ENCODE measurements at regions not wholly inside any gene's neighbourhood (a gene's known extent, or its start where the extent isn't known, plus 50 kb on each side); places are given as distances from the start of the nearest gene placed in this dataset.

DNA sequence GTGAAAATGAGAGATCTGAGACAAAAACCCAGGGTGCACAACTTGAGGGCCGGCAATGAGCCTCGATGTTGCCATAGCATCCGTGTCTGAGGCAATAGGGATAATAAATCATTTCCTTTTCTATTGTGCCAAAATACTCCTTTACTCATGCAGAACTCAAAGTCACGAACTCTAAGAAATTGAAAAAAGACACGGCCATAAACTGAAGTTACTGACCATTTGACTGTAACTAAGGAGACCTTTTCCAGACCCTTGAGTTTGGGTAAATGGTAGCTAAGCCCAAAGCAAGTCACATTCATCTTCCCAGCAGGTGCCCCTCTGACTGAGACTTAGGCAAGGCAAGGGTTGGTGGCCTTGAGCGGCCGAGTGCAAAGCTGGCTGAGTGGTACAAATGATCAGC lies 141.2 kb upstream of the SLCO3A1 start:
- intact Hi-C loops (cut with DNase I): no loop called here
- 44 to 49% methylated on average over 5 to 7 of the region's 7 CpGs for WGBS, 2 donors
- H3K4me3 ChIP-seq: no peak overlapping the region
- no peaks in the 10 kb centered on the region for H3K4me1 ChIP-seq
- DNase-seq (no peak), ATAC-seq (no peak)
- no peaks in the 10 kb centered on the region for H3K9me3 ChIP-seq
- H3K27ac ChIP-seq: no peak overlapping the region
- H3K27me3 ChIP-seq: no peaks in the 10 kb centered on the region
- no peaks in the 10 kb centered on the region for H3K36me3 ChIP-seq (replicated peaks in 1 of 2; ENCODE audit: insufficient read depth in 1 of 2, low read depth in 2 of 2)
- no peak for TF ChIP-seq POLR2A (IDR thresholded peaks at IDR 0.05)
- TF ChIP-seq, protein P1, sequence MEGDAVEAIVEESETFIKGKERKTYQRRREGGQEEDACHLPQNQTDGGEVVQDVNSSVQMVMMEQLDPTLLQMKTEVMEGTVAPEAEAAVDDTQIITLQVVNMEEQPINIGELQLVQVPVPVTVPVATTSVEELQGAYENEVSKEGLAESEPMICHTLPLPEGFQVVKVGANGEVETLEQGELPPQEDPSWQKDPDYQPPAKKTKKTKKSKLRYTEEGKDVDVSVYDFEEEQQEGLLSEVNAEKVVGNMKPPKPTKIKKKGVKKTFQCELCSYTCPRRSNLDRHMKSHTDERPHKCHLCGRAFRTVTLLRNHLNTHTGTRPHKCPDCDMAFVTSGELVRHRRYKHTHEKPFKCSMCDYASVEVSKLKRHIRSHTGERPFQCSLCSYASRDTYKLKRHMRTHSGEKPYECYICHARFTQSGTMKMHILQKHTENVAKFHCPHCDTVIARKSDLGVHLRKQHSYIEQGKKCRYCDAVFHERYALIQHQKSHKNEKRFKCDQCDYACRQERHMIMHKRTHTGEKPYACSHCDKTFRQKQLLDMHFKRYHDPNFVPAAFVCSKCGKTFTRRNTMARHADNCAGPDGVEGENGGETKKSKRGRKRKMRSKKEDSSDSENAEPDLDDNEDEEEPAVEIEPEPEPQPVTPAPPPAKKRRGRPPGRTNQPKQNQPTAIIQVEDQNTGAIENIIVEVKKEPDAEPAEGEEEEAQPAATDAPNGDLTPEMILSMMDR (IDR thresholded peaks at IDR 0.05): no peak

DNA sequence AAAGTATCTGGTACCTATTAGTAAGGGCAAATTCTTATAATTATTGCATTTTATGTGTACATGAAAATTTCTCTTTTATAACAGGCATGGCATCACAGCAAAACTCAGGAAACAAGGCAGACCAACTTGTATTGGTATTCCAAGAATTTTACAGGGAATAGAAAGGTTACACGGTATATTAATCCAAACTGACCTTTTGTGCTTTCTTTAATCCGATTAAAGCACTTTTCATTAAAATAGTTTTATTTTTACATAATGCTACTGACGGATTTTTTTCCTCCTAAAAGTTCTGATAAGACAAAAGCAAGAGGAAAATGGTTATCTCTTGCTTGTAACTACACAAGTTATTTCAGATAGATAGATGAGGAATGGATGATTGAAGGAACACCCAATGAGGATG lies 137.0 kb upstream of the SLCO3A1 start:
- H3K9me3 ChIP-seq: no peaks in the 10 kb centered on the region
- no peak for TF ChIP-seq POLR2A (IDR thresholded peaks at IDR 0.05)
- TF ChIP-seq, protein P1 (IDR thresholded peaks at IDR 0.05): no peak
- WGBS, 2 donors: 32 to 37% methylated on average over 3 of the region's 3 CpGs
- DNase-seq (no peak), ATAC-seq (no peak)
- no peaks in the 10 kb centered on the region for H3K4me1 ChIP-seq
- no peaks in the 10 kb centered on the region for H3K27me3 ChIP-seq
- intact Hi-C loops (cut with DNase I): no loop called here
- no peak overlapping the region for H3K27ac ChIP-seq
- no peak overlapping the region for H3K4me3 ChIP-seq
- H3K36me3 ChIP-seq (replicated peaks in 1 of 2; ENCODE audit: insufficient read depth in 1 of 2, low read depth in 2 of 2): no peaks in the 10 kb centered on the region

DNA sequence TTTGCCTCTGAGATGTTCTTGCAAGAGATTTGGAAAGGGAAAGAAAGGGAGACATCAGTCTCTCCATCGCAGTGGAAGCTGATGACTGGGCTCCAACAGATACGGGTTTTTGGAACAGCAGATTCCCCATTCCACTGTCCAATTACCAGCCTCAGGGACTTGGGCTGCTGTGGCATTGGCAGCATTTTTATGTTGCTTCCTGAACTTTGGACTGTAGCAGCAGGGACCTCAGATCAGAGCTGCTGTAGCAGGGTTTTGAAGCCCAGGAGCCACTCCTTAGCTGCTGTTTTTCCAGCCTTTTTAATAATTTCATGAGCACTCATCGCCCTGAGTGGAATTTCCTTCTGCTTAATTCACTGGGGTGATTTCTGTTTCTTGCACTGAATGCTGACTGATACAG lies 135.7 kb upstream of the SLCO3A1 start:
- WGBS, 2 donors: 65 to 68% methylated on average over 3 of the region's 3 CpGs
- no peak for TF ChIP-seq POLR2A (IDR thresholded peaks at IDR 0.05)
- TF ChIP-seq, protein P1 (IDR thresholded peaks at IDR 0.05): no peak
- Histone ChIP-seq H3K27me3 (no peaks in the 10 kb centered on the region), H3K4me3 (no peak overlapping the region), H3K9me3 (no peaks in the 10 kb centered on the region), H3K4me1 (no peaks in the 10 kb centered on the region), H3K27ac (no peak overlapping the region), H3K36me3 (replicated peaks in 1 of 2; ENCODE audit: insufficient read depth in 1 of 2, low read depth in 2 of 2) (no peaks in the 10 kb centered on the region)
- intact Hi-C loops (cut with DNase I): no loop called here
- ATAC-seq (no peak), DNase-seq (no peak)

DNA sequence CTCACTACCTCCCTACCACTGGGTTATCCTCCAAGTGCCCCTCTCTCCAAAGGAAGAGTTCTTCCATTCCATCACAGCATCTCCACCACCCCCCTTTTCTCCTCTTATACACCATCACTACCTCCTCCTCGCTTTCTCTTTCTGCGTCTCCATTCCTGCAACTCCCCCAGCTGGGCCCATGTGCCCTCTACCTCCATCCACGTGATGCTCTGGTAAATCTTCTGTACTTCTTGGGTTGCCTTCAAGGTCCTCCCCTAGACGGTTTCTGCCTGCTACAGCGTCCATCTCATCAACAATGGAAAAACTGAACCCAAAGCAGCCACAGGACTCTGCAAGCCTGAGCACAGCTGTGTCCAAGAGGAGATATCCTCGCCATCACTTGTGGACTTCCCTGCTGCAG lies 129.5 kb upstream of the SLCO3A1 start:
- no peak for DNase-seq
- no peaks in the 10 kb centered on the region for H3K4me1 ChIP-seq
- no peak overlapping the region for H3K4me3 ChIP-seq
- intact Hi-C loops (cut with DNase I): no loop called here
- TF ChIP-seq, protein P1 (IDR thresholded peaks at IDR 0.05): no peak
- no peak for TF ChIP-seq POLR2A (IDR thresholded peaks at IDR 0.05)
- no peaks in the 10 kb centered on the region for H3K9me3 ChIP-seq
- no peak for ATAC-seq
- H3K27ac ChIP-seq: no peak overlapping the region
- H3K27me3 ChIP-seq: no peaks in the 10 kb centered on the region
- 67 to 81% methylated on average over 6 of the region's 6 CpGs for WGBS, 2 donors
- no peaks in the 10 kb centered on the region for H3K36me3 ChIP-seq (replicated peaks in 1 of 2; ENCODE audit: insufficient read depth in 1 of 2, low read depth in 2 of 2)

DNA sequence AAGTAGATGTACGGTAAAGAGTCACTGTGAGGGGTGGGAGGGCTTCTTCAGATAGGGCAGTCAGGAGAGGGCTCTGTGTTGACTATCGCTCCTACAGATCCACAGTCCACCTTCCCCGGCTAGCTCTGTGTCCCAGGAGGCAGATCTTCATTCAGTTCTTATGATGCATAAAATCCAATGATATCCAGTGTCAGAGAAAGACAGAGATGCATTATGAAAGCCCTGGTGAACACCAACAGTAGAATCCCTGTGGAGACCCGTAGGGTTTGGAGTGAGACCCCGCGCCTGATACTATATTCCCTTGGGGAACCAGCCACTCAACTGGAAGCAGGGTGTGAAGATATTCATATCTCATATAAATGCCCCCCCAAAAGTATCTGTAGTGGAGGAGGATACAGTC lies 119.8 kb upstream of the SLCO3A1 start:
- H3K4me3 ChIP-seq: no peak overlapping the region
- ATAC-seq: no peak

More for the DNA sequence above, 119.8 kb upstream of the SLCO3A1 start:
- Histone ChIP-seq H3K4me1 (no peaks in the 10 kb centered on the region), H3K27ac (no peak overlapping the region), H3K36me3 (replicated peaks in 1 of 2; ENCODE audit: insufficient read depth in 1 of 2, low read depth in 2 of 2) (no peaks in the 10 kb centered on the region), H3K27me3 (no peaks in the 10 kb centered on the region), H3K9me3 (no peaks in the 10 kb centered on the region)
- WGBS, 2 donors: 66 to 70% methylated on average over 6 of the region's 6 CpGs
- TF ChIP-seq POLR2A (IDR thresholded peaks at IDR 0.05): no peak
- TF ChIP-seq, protein P1 (IDR thresholded peaks at IDR 0.05): no peak
- DNase-seq: no peak
- intact Hi-C loops (cut with DNase I): no loop called here

Data from body of pancreas (tissue), 4 donors.